HG02870 (cell line): ENCODE measurements at regions not wholly inside any gene's neighbourhood (a gene's known extent, or its start where the extent isn't known, plus 50 kb on each side); places are given as distances from the start of the nearest gene placed in this dataset.
"Not testable (repeated sequence)": the region's sequence is repeated elsewhere in the genome, so short reads cannot be mapped to it uniquely, and the experiment has no call there.

Experiments
- ATAC-seq: cut with Tn5 transposase; IDR thresholded peaks from one replicate; pipeline ENCODE4 v1.9.1; 2021; ENCODE audit warnings: mild to moderate bottlenecking, moderate library complexity; ENCODE audit not compliant: unreplicated experiment

DNA sequence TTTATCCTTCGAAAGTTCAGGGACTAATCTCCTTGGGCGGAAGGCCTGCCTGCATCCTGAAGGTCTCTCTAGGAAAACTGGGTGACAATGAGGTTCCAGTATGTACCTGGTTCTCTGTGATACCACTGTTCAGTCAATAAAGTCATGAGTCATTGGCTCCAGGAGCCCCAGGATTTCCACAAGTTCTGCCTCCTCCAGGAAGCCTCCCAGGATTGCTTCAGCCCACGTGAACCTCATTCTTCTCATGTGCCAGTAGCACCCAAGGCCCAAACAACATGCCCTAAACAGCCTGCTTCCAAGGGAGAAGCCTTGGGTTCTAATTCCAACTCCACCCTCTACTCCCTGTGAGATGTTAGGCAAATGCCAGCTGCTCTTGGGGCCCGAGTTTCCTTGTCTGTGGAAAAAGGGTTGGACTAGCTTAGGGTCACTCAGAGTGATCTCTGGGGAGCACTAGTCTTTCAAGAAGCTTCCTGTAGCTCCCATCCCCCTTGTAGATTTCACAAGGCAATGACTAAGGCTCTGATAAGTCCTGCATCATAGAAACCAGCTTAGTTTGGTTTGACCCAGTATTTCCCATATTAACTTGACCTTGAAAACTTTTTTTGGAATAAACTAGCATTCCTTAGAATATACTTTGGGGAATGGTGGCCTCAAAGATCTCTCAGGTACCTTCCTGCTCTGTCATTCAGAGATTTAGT lies 118.3 kb upstream of the ATP2B2 start:
- no peak for ATAC-seq

DNA sequence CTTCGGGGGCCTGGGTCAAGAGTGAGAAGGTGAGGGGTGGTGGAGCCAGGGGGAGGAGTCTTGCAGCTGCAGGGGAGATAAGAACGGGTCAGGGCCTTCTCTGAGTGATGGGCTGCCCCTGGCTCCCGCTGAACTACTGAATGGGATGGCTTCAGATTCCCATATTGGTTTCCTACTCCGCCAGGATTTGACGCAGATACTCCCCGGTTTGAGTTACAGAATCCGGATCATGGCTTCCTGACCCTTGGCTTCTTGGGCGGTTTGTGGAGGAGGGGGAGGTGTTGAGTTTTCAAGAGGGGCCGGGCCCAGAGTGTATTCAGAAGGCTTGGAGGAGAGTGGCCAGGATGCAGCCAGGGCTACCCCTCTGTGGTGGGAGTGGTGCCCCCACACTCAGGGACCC lies 119.9 kb upstream of the ATP2B2 start:
- no peak for ATAC-seq

GRCh38 chr3:10627884-10628572 lies 122.6 kb upstream of the ATP2B2 start:
- no peak for ATAC-seq

DNA sequence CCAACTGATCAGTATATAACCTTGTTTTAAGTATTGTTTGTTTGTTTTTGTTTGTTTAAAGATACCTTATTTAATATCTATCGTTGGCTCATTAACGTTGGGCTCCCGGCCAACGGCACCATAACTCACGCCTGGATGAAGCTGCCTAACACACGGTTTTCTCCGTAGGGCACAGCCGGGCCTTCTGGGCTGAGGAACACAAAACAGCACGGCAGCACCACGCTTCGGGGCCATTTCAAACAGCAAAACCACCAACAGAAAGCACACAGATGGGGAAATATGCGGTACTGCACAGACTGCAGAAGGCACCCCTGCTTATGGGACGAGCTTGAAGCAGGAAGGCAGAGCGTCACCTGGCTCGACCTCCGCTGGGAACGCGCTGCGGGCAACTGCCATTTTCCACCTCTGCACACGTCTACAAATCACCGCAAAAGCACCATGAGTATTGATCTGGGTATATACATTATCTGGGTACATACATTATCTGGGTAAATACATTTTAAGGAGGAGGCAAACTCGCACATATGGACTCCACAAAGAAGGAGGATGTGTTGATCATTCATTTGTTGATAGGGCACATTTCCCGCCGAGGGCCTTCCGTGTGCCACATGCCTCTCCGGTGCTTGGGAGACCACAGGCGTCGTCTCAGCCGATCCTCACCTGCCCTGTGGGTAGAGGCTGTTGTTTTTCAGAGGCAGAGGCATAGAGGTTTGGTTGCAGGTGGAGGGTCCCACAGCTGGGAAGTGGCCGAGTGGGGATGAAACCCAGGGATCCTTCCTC lies 123.7 kb upstream of the ATP2B2 start:
- ATAC-seq = no peak

- ATAC-seq = no peak
Observed at GRCh38 chr3:10629671-10630040, 124.3 kb upstream of the ATP2B2 start.

DNA sequence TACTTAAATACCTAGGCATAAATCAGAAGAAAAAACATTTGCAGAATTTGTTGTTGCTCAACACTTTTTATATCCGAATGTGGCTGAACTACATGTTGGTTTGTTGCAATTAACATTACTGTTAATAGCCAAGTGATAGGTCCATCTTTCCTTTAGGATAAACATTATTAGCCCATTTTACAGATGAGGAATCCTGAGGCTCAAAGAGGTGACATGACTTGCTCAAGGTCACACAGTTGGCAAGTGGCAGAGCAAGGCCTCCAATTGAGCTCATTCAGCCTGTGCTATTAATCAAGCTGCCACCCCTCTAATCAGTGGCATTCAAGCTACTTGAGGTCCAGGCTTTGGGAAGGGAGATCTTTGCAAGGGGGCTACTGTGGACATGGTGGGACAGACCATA lies 125.8 kb upstream of the ATP2B2 start:
- no peak for ATAC-seq

- ATAC-seq = no peak
Observed at GRCh38 chr3:10632125-10632524, 126.7 kb upstream of the ATP2B2 start.

- no peak for ATAC-seq
Observed at GRCh38 chr3:10632741-10633140, 127.4 kb upstream of the ATP2B2 start.

DNA sequence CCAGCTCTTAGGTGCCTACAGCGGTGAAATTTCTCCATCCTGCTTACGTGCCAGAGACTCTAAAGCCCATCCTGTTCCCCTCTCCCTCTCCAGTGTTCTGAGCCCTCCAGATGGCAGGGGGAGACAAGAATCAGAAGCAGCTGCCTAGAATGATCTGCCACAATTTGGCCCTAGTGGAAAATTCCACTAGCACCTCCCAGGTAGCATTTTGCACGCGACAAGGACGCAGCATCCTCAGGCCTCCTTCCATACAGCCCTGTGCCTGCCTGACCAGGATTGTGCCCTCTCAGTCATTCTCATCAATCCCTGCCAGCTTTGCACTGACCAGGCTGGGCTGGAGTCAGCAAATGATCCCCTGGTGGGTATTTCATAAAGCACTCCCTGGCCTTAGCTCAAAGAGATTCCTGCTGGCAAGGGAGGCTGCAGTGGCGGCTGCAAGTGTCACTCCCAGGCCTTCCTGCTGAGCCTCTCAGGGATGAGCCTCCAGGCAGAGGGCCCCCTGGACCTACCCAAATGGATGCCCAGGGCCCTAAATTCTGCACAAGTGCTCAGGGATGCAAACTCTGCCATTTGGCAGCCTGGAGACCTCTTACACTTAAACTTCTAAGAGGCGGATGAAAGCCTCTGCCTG lies 130.2 kb upstream of the ATP2B2 start:
- ATAC-seq = no peak

- no peak for ATAC-seq
Observed at GRCh38 chr3:10637342-10637741, 132.0 kb upstream of the ATP2B2 start.

GRCh38 chr3:10638466-10638865 lies 133.1 kb upstream of the ATP2B2 start:
- no peak for ATAC-seq

DNA sequence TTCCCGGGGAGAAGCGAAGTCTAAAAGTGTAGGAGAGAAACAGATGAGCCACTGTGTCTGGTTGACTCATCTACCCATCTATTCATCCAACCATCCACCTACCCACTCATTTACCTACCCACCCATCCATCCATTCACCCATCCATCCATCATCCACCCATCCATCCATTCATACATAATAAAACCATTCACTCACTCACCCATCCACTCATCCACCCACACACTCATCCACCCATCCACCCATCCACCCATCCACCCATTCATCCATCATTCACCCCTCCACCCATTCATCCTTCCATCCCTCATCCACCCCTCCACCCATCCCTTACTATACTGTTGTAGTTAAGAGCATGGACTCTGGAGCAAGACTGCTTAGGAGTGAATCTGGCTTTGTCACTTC lies 136.4 kb upstream of the ATP2B2 start:
- no peak for ATAC-seq

GRCh38 chr3:10644189-10644588 lies 138.8 kb upstream of the ATP2B2 start:
- no peak for ATAC-seq

DNA sequence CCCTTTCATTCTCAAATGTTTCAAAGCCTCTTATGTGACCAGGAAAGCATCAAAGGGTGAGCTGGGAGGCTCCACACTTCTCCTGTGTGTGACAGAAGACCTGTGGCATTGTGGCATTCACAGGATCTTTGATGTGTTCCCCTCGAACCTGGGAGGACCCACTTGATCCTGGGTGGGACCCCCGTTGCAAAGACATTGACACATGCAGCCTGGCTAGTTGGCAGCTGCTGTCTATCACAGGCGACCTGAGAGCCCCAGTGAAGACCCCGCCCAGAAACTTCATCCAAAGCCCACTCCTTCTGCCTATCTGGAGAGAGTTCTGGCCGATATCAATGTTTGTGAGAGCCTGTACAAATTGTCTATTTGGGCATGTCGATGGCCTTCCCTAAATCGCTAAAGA lies 140.4 kb upstream of the ATP2B2 start:
- no peak for ATAC-seq

DNA sequence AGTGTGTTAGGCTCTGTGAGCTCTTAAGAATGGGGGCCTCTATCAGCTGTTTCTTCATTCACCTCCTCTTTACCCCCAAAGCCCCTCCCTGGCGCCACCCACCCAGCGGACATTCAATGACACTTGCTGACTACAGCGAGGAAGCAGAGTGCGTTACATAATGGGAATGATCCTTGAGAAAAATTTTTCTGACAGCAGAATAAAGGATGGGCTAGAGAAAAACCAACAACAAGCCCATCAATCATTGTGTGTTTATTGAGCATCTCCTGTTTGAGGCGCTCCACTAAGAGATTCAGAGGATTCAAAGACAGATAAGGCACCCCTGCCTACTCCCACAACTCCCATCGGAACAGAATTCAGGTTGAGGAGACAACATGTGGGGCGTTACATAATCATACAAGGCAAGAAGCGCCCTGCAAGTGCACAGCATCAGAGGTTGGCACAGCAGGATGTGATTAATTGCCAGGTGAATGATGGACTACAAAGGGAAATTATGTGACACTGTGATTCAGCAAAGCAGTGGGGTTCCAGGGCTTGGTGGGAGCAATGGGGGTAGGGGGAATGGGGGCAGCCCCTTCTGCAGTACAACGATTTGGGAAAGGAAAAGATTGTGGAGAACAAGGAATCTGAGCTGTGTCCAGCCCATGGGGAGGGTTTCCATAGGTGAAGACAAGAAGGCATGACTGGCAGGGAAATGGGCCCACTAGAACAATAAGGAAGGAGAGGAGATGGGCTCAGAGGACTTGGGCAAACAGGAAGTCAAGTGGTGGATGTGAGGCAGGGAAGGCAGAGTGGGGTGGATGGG lies 141.3 kb upstream of the ATP2B2 start:
- ATAC-seq = no peak

DNA sequence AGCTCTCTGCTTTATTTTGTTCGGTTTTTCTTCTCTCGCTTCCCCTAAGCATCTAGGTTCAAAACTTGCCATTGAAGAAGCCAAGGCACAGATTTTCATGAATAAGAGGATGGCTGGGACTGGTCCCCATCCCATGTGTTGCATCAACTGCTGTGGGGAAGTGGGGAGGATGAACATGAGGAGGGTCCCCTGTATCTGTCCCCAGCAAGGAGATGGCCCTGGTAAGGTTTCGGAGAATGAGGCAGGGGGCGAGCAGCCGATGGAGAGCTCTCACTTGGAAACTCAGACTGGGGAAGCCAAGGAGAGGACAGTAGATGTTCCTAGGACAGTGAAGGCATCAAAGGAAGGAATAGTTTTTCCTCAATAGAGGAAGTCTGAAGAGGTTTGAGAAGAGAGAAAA lies 142.0 kb upstream of the ATP2B2 start:
- ATAC-seq = no peak

- no peak for ATAC-seq
Observed at GRCh38 chr3:10648181-10648580, 142.8 kb upstream of the ATP2B2 start.

GRCh38 chr3:10649463-10649862 lies 144.1 kb upstream of the ATP2B2 start:
- ATAC-seq = not testable (repeated sequence)

DNA sequence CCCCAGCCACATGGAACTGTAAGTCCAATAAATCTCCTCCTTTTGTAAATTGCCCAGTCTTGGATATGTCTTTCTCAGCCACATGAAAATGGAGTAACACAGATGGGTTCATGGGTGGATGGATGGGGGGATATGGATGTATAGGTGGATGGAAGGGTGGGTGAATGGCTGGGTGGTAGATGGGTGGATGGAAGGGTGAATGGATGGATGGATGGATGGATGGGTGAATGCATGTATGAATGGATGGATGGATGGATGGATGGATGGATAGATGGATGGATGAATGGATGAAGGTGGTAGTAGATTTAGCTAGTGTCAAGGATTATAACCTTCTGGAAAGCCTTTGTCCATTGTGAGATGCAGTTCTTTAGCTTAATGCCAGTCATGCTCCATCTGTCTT lies 146.1 kb upstream of the ATP2B2 start:
- ATAC-seq = no peak

GRCh38 chr3:10653241-10653640 lies 147.9 kb upstream of the ATP2B2 start:
- no peak for ATAC-seq
